GM12878 (cell line): ENCODE measurements at regions not wholly inside any gene's neighbourhood (a gene's known extent, or its start where the extent isn't known, plus 50 kb on each side); places are given as distances from the start of the nearest gene placed in this dataset.

Experiments
- ATAC-seq: fragments of 200-7000 bp; cut with Tn5 transposase; 3 replicates; pipeline ENCODE4 v1.9.1; 2020; ENCODE audit warnings: mild to moderate bottlenecking, moderate library complexity
- BruUV-seq: library from RNA; stranded (reverse); fragments of 400-500 nt; replicated peaks from 2 replicates; lab custom pipeline; 2021; lab: Mats Ljungman, UMichigan
- CTCF ChIA-PET: fragments of 300-600 bp; sonication (Branson Sonifier 250); formaldehyde crosslinking; extraction: SDS; loops from one replicate; lab custom pipeline; 2021; ENCODE audit warnings: inconsistent platforms; lab: Yijun Ruan, JAX
- POLR2A ChIA-PET: fragments of 350-600 bp; formaldehyde crosslinking; extraction: SDS; loops from one replicate; lab custom pipeline; 2021; ENCODE audit warnings: inconsistent platforms; lab: Charles Lee
- RAD21 ChIA-PET: fragments of 300-600 bp; sonication (Branson Sonifier 250); formaldehyde crosslinking; loops from one replicate; lab custom pipeline; 2023; ENCODE audit warnings: antibody characterized with exemption; ENCODE audit not compliant: unreplicated experiment; lab: Charles Lee
- SMC1A ChIA-PET: fragments of 300-600 bp; sonication (Branson Sonifier 250); formaldehyde crosslinking; loops from one replicate; lab custom pipeline; 2023; ENCODE audit not compliant: unreplicated experiment, uncharacterized antibody; lab: Charles Lee
- DNase-seq: peaks from one replicate; pipeline ENCODE4 v3.0.0-alpha.2; 2011; ENCODE audit warnings: low read depth, low spot score
- FAIRE-seq: peaks from 3 replicates; lab custom pipeline; 2011; peaks lifted over from hg19 to GRCh38; lab: Jason Lieb, UNC
- H2AFZ ChIP-seq: 2 replicates; pipeline ENCODE4 v1.6.0; 2011; ENCODE audit warnings: low read depth, low read length, control low read depth; ENCODE audit not compliant: control insufficient read depth
- H3K27ac ChIP-seq: 2 replicates; pipeline ENCODE4 v1.5.1; 2011; ENCODE audit warnings: control low read depth; ENCODE audit not compliant: control insufficient read depth, insufficient read depth
- H3K27me3 ChIP-seq, 2 experiments: replicated peaks in 1 of 2; 2 replicates each; pipeline versions ENCODE4 v1.6.0 to v1.6.1; 2011; ENCODE audit warnings: low read length in 1 of 2; ENCODE audit not compliant: control insufficient read depth in 2 of 2, insufficient read depth in 2 of 2
- H3K36me3 ChIP-seq, 2 experiments: 2 replicates each; pipeline ENCODE4 v1.5.1; 2011; ENCODE audit warnings: low read length in 1 of 2; ENCODE audit not compliant: control insufficient read depth in 2 of 2, insufficient read depth in 2 of 2
- H3K4me1 ChIP-seq: 2 replicates; pipeline ENCODE4 v1.6.1; 2011; ENCODE audit warnings: mild to moderate bottlenecking, low read length, moderate library complexity, mixed read lengths; ENCODE audit not compliant: control insufficient read depth, insufficient read depth
- H3K4me2 ChIP-seq: 2 replicates; pipeline ENCODE4 v1.6.0; 2011; ENCODE audit warnings: control low read depth; ENCODE audit not compliant: control insufficient read depth, insufficient read depth
- H3K4me3 ChIP-seq: fragments of 200-600 bp; sonication (generic); 2 replicates; pipeline ENCODE4 v1.5.1; 2016
- H3K79me2 ChIP-seq: 2 replicates; pipeline ENCODE4 v1.6.0; 2011; ENCODE audit warnings: low read length; ENCODE audit not compliant: control insufficient read depth, insufficient read depth
- H3K9ac ChIP-seq: 2 replicates; pipeline ENCODE4 v1.8.0; 2011; ENCODE audit warnings: low read length, control low read depth, mixed read lengths; ENCODE audit not compliant: control insufficient read depth, insufficient read depth
- H3K9me3 ChIP-seq: replicated peaks from 3 replicates; pipeline ENCODE4 v1.5.1; 2011; ENCODE audit warnings: mild to moderate bottlenecking, low read length; ENCODE audit not compliant: control insufficient read depth, insufficient read depth
- H4K20me1 ChIP-seq: 2 replicates; pipeline ENCODE4 v1.6.0; 2011; ENCODE audit not compliant: control insufficient read depth, insufficient read depth
- ATF7 ChIP-seq: fragments of 450-650 bp; IDR thresholded peaks from 2 replicates; pipeline ENCODE4 v1.6.1; 2016; ENCODE audit warnings: low read depth, mild to moderate bottlenecking
- BACH1 ChIP-seq: fragments of 450-650 bp; IDR thresholded peaks from 2 replicates; pipeline ENCODE4 v1.6.1; 2017; ENCODE audit warnings: mild to moderate bottlenecking, borderline replicate concordance
- BCL11A ChIP-seq: IDR thresholded peaks from 2 replicates; pipeline ENCODE4 v1.6.1; 2011; ENCODE audit warnings: low read depth, low read length
- CHD1 ChIP-seq: IDR thresholded peaks from 2 replicates; pipeline ENCODE4 v1.6.1; 2012; ENCODE audit warnings: low read depth, low read length, improper control_type of control experiment
- CHD4 ChIP-seq: fragments of 200-600 bp; sonication (generic); IDR thresholded peaks from 2 replicates; pipeline ENCODE4 v1.6.1; 2016; ENCODE audit warnings: mild to moderate bottlenecking
- EP300 ChIP-seq, 2 experiments: fragments of 150-350 bp in 1 of 2; IDR thresholded peaks; 2 replicates each; pipeline ENCODE4 v1.6.1; 2011 to 2012; ENCODE audit warnings: low read depth in 2 of 2, low read length in 2 of 2, borderline replicate concordance in 1 of 2, improper control_type of control experiment in 1 of 2, inconsistent platforms in 1 of 2; ENCODE audit not compliant: control insufficient read depth in 1 of 2
- IKZF1 ChIP-seq: fragments of 450-650 bp; conservative IDR thresholded peaks from 2 replicates; pipeline ENCODE4 v1.6.1; 2017; ENCODE audit warnings: antibody characterized with exemption, mild to moderate bottlenecking
- IKZF2 ChIP-seq, 2 experiments: fragments of 450-650 bp; IDR thresholded peaks; 2 replicates each; pipeline ENCODE4 v1.6.1; 2017; ENCODE audit warnings: mild to moderate bottlenecking in 2 of 2, moderate library complexity in 2 of 2
- MYC ChIP-seq: IDR thresholded peaks from 2 replicates; pipeline ENCODE4 v1.6.1; 2011; ENCODE audit warnings: mild to moderate bottlenecking, low read length, moderate library complexity, inconsistent platforms; ENCODE audit not compliant: insufficient read depth, insufficient replicate concordance, insufficient read length, severe bottlenecking
- NFIC ChIP-seq: IDR thresholded peaks from 2 replicates; pipeline ENCODE4 v1.6.1; 2012; ENCODE audit warnings: low read depth, mild to moderate bottlenecking, inconsistent platforms, low read length, moderate library complexity
- RBBP5 ChIP-seq: fragments of 200-600 bp; sonication (generic); conservative IDR thresholded peaks from 2 replicates; pipeline ENCODE4 v1.6.1; 2016
- SIX5 ChIP-seq: IDR thresholded peaks from 2 replicates; pipeline ENCODE4 v1.6.1; 2011; ENCODE audit warnings: mild to moderate bottlenecking, low read depth, low read length, moderate library complexity; ENCODE audit not compliant: severe bottlenecking
- SMAD5 ChIP-seq: IDR thresholded peaks from 2 replicates; pipeline ENCODE4 v1.6.1; 2016; ENCODE audit warnings: antibody characterized with exemption, low read depth
- SPI1 ChIP-seq: IDR thresholded peaks from 2 replicates; pipeline ENCODE4 v1.6.1; 2011; ENCODE audit warnings: low read depth, mild to moderate bottlenecking, low read length, moderate library complexity, borderline replicate concordance; ENCODE audit not compliant: insufficient read depth
- TAF1 ChIP-seq: IDR thresholded peaks from 2 replicates; pipeline ENCODE4 v1.6.1; 2011; ENCODE audit warnings: mild to moderate bottlenecking, low read depth, low read length, borderline replicate concordance
- TCF12 ChIP-seq: IDR thresholded peaks from 2 replicates; pipeline ENCODE4 v1.6.1; 2011; ENCODE audit warnings: low read depth, mild to moderate bottlenecking, low read length
- ZNF274 ChIP-seq: IDR thresholded peaks from one replicate; pipeline ENCODE4 v1.8.0; 2011; ENCODE audit not compliant: insufficient read length, insufficient read depth
- WGBS: methylation state at CpG from one replicate; pipeline ENCODE4 v1.1.6; 2016; ENCODE audit warnings: low lambda C conversion rate; ENCODE audit not compliant: insufficient replicate concordance, insufficient coverage; ENCODE audit errors: missing lambda C conversion rate; 5-methylcytosine and 5-hydroxymethylcytosine counted together
- in situ Hi-C: fragments of 300-500 bp; cut with MboI; formaldehyde crosslinking; loops from 9 replicates; pipeline ENCODE4 v1.14.3; 2018; ENCODE audit warnings: mixed read lengths
- intact Hi-C: fragments of 100-400 bp; cut with micrococcal nuclease; formaldehyde crosslinking; loops from one replicate; pipeline ENCODE4 v1.14.2; 2022; ENCODE audit not compliant: unreplicated experiment
- TF ChIP-seq, protein P1 (sequence below): IDR thresholded peaks from 2 replicates; pipeline ENCODE4 v1.6.1; 2012; ENCODE audit warnings: mild to moderate bottlenecking, low read depth, low read length
- TF ChIP-seq, protein P2 (sequence below): fragments of 450-650 bp; IDR thresholded peaks from 2 replicates; pipeline ENCODE4 v1.6.1; 2017; ENCODE audit warnings: low read depth, mild to moderate bottlenecking, moderate library complexity
- TF ChIP-seq, protein P3 (sequence below): IDR thresholded peaks from 2 replicates; pipeline ENCODE4 v1.6.1; 2011; ENCODE audit warnings: borderline replicate concordance, low read depth, mild to moderate bottlenecking, moderate library complexity, mixed read lengths, low read length; ENCODE audit not compliant: insufficient read depth; ENCODE audit errors: extremely low read length

DNA sequence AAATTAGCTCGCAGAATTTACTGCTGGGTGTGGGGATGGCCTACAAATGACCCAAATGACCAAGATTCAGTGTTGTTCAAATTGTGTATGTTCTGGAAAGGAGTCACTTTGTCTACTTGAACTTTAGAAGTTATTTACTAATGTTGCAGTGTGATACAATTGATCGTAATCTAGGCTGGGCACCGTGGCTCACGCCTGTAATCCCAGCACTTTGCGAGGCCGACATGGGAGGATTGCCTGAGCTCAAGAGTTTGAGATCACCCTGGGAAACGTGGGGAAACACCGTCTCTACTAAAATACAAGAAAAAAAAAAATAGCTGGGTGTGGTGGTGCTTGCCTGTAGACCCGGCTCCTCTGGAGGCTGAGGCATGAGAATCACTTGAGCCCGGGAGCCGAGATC, 57.6 kb upstream of the TMPRSS2 start (continued):
- TF ChIP-seq, protein P1, sequence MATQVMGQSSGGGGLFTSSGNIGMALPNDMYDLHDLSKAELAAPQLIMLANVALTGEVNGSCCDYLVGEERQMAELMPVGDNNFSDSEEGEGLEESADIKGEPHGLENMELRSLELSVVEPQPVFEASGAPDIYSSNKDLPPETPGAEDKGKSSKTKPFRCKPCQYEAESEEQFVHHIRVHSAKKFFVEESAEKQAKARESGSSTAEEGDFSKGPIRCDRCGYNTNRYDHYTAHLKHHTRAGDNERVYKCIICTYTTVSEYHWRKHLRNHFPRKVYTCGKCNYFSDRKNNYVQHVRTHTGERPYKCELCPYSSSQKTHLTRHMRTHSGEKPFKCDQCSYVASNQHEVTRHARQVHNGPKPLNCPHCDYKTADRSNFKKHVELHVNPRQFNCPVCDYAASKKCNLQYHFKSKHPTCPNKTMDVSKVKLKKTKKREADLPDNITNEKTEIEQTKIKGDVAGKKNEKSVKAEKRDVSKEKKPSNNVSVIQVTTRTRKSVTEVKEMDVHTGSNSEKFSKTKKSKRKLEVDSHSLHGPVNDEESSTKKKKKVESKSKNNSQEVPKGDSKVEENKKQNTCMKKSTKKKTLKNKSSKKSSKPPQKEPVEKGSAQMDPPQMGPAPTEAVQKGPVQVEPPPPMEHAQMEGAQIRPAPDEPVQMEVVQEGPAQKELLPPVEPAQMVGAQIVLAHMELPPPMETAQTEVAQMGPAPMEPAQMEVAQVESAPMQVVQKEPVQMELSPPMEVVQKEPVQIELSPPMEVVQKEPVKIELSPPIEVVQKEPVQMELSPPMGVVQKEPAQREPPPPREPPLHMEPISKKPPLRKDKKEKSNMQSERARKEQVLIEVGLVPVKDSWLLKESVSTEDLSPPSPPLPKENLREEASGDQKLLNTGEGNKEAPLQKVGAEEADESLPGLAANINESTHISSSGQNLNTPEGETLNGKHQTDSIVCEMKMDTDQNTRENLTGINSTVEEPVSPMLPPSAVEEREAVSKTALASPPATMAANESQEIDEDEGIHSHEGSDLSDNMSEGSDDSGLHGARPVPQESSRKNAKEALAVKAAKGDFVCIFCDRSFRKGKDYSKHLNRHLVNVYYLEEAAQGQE: no peak
- TF ChIP-seq BACH1 (no peak), RBBP5 (no peak), IKZF2 (IDR thresholded peaks at IDR 0.05) (no peak)
- TF ChIP-seq, protein P2, sequence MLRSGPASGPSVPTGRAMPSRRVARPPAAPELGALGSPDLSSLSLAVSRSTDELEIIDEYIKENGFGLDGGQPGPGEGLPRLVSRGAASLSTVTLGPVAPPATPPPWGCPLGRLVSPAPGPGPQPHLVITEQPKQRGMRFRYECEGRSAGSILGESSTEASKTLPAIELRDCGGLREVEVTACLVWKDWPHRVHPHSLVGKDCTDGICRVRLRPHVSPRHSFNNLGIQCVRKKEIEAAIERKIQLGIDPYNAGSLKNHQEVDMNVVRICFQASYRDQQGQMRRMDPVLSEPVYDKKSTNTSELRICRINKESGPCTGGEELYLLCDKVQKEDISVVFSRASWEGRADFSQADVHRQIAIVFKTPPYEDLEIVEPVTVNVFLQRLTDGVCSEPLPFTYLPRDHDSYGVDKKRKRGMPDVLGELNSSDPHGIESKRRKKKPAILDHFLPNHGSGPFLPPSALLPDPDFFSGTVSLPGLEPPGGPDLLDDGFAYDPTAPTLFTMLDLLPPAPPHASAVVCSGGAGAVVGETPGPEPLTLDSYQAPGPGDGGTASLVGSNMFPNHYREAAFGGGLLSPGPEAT: no peak
- TF ChIP-seq, all 136 proteins: peak for 0

DNA sequence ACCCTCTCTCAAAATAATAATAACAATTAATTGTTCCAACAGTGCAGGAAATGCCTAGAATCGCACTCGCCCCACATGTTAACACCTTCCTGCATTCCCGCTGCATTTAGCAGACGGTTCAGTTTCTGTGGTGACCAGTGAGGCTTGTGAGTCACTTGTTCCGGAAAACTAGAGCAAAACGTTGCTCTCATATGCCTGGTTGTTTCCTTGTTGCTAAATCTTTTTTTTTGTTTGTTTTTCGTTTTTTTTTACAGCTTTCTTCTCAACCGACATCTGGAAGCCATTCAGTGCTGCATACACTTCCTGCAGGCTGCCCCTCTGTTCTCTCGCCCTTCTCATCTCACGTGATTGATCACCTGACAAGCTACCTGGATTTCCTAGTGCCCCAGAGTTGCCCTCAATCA, 56.9 kb upstream of the TMPRSS2 start:
- Histone ChIP-seq H3K4me1 (peaks cover 9% of the 10 kb centered on the region), H3K4me2 (no peak overlapping the region), H4K20me1 (no peaks in the 10 kb centered on the region), H3K36me3 (no peaks in the 10 kb centered on the region), H3K79me2 (no peaks in the 10 kb centered on the region), H3K27ac (no peak overlapping the region), H3K4me3 (no peak overlapping the region), H3K9me3 (no peaks in the 10 kb centered on the region), H3K27me3 (no peaks in the 10 kb centered on the region), H2AFZ (no peak overlapping the region), H3K9ac (no peak overlapping the region)
- in situ Hi-C loops: no loop called here
- ChIA-PET CTCF (no interaction called here), RAD21 (no interaction called here), SMC1A (no interaction called here), POLR2A (no interaction called here)
- FAIRE-seq (no peak), ATAC-seq (no peak), DNase-seq (no peak)
- WGBS: 58% methylated on average over 10 of the region's 10 CpGs
- no TSS peak for BruUV-seq
- intact Hi-C loops: no loop called here
- TF ChIP-seq SIX5: no peak
- no peak for TF ChIP-seq ATF7
- TF ChIP-seq NFIC: no peak
- no peak for TF ChIP-seq TAF1
- TF ChIP-seq, protein P3, sequence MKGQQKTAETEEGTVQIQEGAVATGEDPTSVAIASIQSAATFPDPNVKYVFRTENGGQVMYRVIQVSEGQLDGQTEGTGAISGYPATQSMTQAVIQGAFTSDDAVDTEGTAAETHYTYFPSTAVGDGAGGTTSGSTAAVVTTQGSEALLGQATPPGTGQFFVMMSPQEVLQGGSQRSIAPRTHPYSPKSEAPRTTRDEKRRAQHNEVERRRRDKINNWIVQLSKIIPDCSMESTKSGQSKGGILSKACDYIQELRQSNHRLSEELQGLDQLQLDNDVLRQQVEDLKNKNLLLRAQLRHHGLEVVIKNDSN: no peak
- no peak for TF ChIP-seq TCF12
- TF ChIP-seq CHD1: no peak
- no peak for TF ChIP-seq EP300 (IDR thresholded peaks at IDR 0.05; ENCODE audit: borderline replicate concordance in 1 of 2, control insufficient read depth in 1 of 2, low read depth in 2 of 2, low read length in 2 of 2)
- no peak for TF ChIP-seq BCL11A
- TF ChIP-seq CHD4: no peak
- no peak for TF ChIP-seq ZNF274
- no peak for TF ChIP-seq MYC
- TF ChIP-seq IKZF1: no peak
- no peak for TF ChIP-seq SPI1
- no peak for TF ChIP-seq SMAD5
